ENCODE measurements at regions not wholly inside any gene's neighbourhood (a gene's known extent, or its start where the extent isn't known, plus 50 kb on each side); places are given as distances from the start of the nearest gene placed in this dataset.

DNA sequence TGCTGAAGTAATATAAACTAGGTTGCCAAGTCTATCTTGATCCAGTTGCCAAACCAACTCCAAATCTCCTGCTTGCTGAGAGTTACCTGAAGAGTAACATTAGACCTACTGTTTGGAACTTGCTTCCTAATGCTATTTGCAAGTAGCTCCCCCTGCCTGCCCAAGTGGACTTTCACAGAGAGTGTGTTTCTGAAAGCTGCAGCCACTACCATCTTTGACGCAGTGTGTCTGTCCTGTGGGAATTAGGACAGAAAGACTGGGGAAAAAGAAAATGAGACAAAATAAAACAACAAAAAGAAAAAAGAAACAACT is 195.0 kb upstream of the HS3ST1 start:
- H3K9me3 ChIP-seq (ENCODE audit: low read depth, low read length, poor library complexity, severe bottlenecking), result peaks cover 28% of the 10 kb centered on the region
- CTCF ChIA-PET, result no interaction called here
- DNase-seq (ENCODE audit: low spot score), result no peak
- no peak for TF ChIP-seq EZH2 (IDR thresholded peaks at IDR 0.05; ENCODE audit: borderline replicate concordance, low read depth, low read length, poor library complexity, severe bottlenecking)
- TF ChIP-seq, protein P1, sequence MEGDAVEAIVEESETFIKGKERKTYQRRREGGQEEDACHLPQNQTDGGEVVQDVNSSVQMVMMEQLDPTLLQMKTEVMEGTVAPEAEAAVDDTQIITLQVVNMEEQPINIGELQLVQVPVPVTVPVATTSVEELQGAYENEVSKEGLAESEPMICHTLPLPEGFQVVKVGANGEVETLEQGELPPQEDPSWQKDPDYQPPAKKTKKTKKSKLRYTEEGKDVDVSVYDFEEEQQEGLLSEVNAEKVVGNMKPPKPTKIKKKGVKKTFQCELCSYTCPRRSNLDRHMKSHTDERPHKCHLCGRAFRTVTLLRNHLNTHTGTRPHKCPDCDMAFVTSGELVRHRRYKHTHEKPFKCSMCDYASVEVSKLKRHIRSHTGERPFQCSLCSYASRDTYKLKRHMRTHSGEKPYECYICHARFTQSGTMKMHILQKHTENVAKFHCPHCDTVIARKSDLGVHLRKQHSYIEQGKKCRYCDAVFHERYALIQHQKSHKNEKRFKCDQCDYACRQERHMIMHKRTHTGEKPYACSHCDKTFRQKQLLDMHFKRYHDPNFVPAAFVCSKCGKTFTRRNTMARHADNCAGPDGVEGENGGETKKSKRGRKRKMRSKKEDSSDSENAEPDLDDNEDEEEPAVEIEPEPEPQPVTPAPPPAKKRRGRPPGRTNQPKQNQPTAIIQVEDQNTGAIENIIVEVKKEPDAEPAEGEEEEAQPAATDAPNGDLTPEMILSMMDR (conservative IDR thresholded peaks at IDR 0.05; ENCODE audit: low read depth, low read length), result no peak
- no peak overlapping the region for H3K4me3 ChIP-seq (ENCODE audit: low read depth, low read length, poor library complexity, severe bottlenecking)
- POLR2A ChIA-PET (ENCODE audit: low non-redundant PET), result no interaction called here
- no peak overlapping the region for H3K27ac ChIP-seq (ENCODE audit: low read depth, low read length, poor library complexity, severe bottlenecking)
- intact Hi-C loops (cut with micrococcal nuclease; ENCODE audit: unreplicated experiment), result no loop called here
- no TSS peak for BruUV-seq (replicated peaks)
- no peaks in the 10 kb centered on the region for H3K27me3 ChIP-seq (replicated peaks; ENCODE audit: insufficient read depth, low read depth, low read length, poor library complexity)
- H3K4me1 ChIP-seq (ENCODE audit: insufficient read depth, low read length, poor library complexity, severe bottlenecking), result no peaks in the 10 kb centered on the region
- no peaks in the 10 kb centered on the region for H3K36me3 ChIP-seq (ENCODE audit: insufficient read depth, low read length, poor library complexity, severe bottlenecking)

DNA sequence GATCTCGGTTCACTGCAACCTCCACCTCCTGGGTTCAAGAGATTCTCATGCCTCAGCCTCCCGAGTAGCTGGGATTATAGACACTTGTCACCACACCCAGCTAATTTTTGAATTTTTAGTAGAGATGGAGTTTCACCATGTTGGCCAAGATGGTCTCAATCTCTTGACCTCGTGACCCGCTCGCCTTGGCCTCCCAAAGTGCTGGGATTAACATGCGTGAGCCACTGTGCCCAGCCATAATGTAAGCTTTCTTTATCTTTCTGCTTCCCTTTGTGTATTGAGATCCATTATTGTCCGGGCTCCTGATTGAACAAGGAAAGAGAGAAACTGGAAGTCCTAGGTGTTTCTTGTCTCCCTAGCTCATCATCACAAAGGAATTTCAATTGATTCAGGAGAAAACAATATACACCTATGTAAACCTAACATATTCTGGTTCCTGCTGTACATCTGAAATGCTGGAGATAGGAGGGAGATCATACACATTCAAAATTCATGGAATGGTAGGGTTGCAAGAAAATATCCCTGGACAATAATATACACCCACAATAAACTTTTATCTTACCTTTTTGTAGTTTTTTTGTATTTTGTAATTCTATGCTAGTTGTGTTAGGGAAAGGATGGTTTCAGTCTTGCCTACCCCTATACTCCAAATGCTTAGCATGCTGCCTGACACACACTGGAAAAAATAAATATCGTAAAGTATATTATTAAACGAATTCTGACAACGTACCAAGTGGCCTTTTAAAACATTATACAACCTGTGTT is 194.4 kb upstream of the HS3ST1 start:
- TF ChIP-seq EZH2 (IDR thresholded peaks at IDR 0.05; ENCODE audit: borderline replicate concordance, low read depth, low read length, poor library complexity, severe bottlenecking), result no peak
- TF ChIP-seq, protein P1 (conservative IDR thresholded peaks at IDR 0.05; ENCODE audit: low read depth, low read length), result no peak
- no TSS peak for BruUV-seq (replicated peaks)
- Histone ChIP-seq H3K4me3 (ENCODE audit: low read depth, low read length, poor library complexity, severe bottlenecking) (no peak overlapping the region), H3K27ac (ENCODE audit: low read depth, low read length, poor library complexity, severe bottlenecking) (no peak overlapping the region), H3K27me3 (replicated peaks; ENCODE audit: insufficient read depth, low read depth, low read length, poor library complexity) (no peaks in the 10 kb centered on the region), H3K4me1 (ENCODE audit: insufficient read depth, low read length, poor library complexity, severe bottlenecking) (no peaks in the 10 kb centered on the region), H3K36me3 (ENCODE audit: insufficient read depth, low read length, poor library complexity, severe bottlenecking) (no peaks in the 10 kb centered on the region), H3K9me3 (ENCODE audit: low read depth, low read length, poor library complexity, severe bottlenecking) (peaks cover 33% of the 10 kb centered on the region)
- POLR2A ChIA-PET (ENCODE audit: low non-redundant PET), result no interaction called here
- no peak for DNase-seq (ENCODE audit: low spot score)
- intact Hi-C loops (cut with micrococcal nuclease; ENCODE audit: unreplicated experiment), result no loop called here
- CTCF ChIA-PET, result no interaction called here

DNA sequence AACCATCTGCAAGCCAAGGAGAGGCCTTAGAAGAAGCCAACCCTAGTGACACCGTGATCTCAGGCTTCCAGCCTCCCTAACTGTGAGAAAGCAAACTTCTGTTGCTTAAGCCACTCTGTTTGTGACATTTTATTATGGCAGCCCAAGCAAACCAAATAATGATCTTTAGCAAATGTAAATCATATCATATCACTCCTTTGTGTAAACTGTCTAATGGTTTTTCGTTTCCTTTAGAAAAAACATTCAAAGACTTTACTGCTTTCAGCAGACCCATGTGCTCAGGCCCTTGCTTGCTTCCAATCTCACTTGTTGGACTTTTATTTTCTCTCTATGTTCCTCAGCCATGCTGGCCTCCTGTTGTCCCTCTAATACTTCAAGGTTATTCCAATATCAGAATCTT is 192.2 kb upstream of the HS3ST1 start:
- DNase-seq (ENCODE audit: low spot score), result no peak
- ChIA-PET POLR2A (ENCODE audit: low non-redundant PET) (no interaction called here), CTCF (no interaction called here)
- intact Hi-C loops (cut with micrococcal nuclease; ENCODE audit: unreplicated experiment), result no loop called here
- H3K36me3 ChIP-seq (ENCODE audit: insufficient read depth, low read length, poor library complexity, severe bottlenecking), result no peaks in the 10 kb centered on the region
- BruUV-seq (replicated peaks), result no TSS peak
- peaks cover 25% of the 10 kb centered on the region for H3K9me3 ChIP-seq (ENCODE audit: low read depth, low read length, poor library complexity, severe bottlenecking)
- TF ChIP-seq, protein P1 (conservative IDR thresholded peaks at IDR 0.05; ENCODE audit: low read depth, low read length), result no peak
- TF ChIP-seq EZH2 (IDR thresholded peaks at IDR 0.05; ENCODE audit: borderline replicate concordance, low read depth, low read length, poor library complexity, severe bottlenecking), result no peak
- no peak overlapping the region for H3K4me3 ChIP-seq (ENCODE audit: low read depth, low read length, poor library complexity, severe bottlenecking)
- no peaks in the 10 kb centered on the region for H3K27me3 ChIP-seq (replicated peaks; ENCODE audit: insufficient read depth, low read depth, low read length, poor library complexity)
- no peak overlapping the region for H3K27ac ChIP-seq (ENCODE audit: low read depth, low read length, poor library complexity, severe bottlenecking)
- no peaks in the 10 kb centered on the region for H3K4me1 ChIP-seq (ENCODE audit: insufficient read depth, low read length, poor library complexity, severe bottlenecking)

Data from A673 (cell line).